ENCODE measurements at regions not wholly inside any gene's neighbourhood (a gene's known extent, or its start where the extent isn't known, plus 50 kb on each side); places are given as distances from the start of the nearest gene placed in this dataset.

- Histone ChIP-seq H3K79me1 (ENCODE audit: low read depth in 1 of 2, low read length in 2 of 2) (peaks cover 9 to 12% of the 10 kb centered on the region in 2 experiments), H3K4me3 (ENCODE audit: insufficient read depth, low read depth, low read length) (peak overlapping the region; percentile 90), H2AK5ac (ENCODE audit: low read depth, low read length) (peak overlapping the region; percentile 58), H3K4me1 (ENCODE audit: control insufficient read depth, insufficient read depth, low read length) (peaks cover 2% of the 10 kb centered on the region; the same call in 1 of the 2 replicates), H3K9me3 (ENCODE audit: control insufficient read depth, insufficient read depth, low read length) (no peaks in the 10 kb centered on the region), H4K20me1 (ENCODE audit: insufficient read depth, low read length) (no peaks in the 10 kb centered on the region), H2BK20ac (ENCODE audit: low read depth, low read length) (peak overlapping the region; percentile 51; the same call in 1 of the 2 replicates), H3K27ac (ENCODE audit: insufficient read depth, low read length) (peak overlapping the region; percentile 70), H2AK9ac (replicated peaks; ENCODE audit: low read depth, low read length, poor library complexity) (peak overlapping the region; percentile 65), H4K8ac (ENCODE audit: low read depth in 2 of 2, low read length in 2 of 2) (peak overlapping the region; percentile 41 to 81), H3K9ac (ENCODE audit: low read depth, low read length) (peak overlapping the region; percentile 86), H3K36me3 (ENCODE audit: control insufficient read depth, insufficient read depth, low read length) (peaks cover 6% of the 10 kb centered on the region), H3K27me3 (ENCODE audit: control insufficient read depth, insufficient read depth, low read length) (no peaks in the 10 kb centered on the region), H3K18ac (ENCODE audit: low read depth, low read length) (peak overlapping the region; percentile 42), H2BK5ac (ENCODE audit: low read depth, low read length, poor library complexity, severe bottlenecking) (peak overlapping the region; percentile 83), H3K4me2 (ENCODE audit: low read depth, low read length) (peak overlapping the region; percentile 90), H4K5ac (ENCODE audit: low read depth, low read length) (peak overlapping the region; percentile 21; the same call in 1 of the 2 replicates), H2BK120ac (ENCODE audit: low read depth, low read length) (peak overlapping the region; percentile 79), H3K14ac (replicated peaks; ENCODE audit: low read depth, low read length) (peak overlapping the region; percentile 68; the same call in 1 of the 2 replicates), H3K23ac (ENCODE audit: low read depth, low read length) (peak overlapping the region; percentile 92), H4K91ac (ENCODE audit: insufficient read depth, low read depth, low read length) (peak overlapping the region; percentile 87), H3K56ac (ENCODE audit: extremely low read depth, insufficient read depth, low read length) (peak overlapping the region; percentile 73), H2AFZ (replicated peaks; ENCODE audit: low read length, poor library complexity) (peak overlapping the region; percentile 83), H2BK15ac (ENCODE audit: low read depth, low read length) (peak overlapping the region; percentile 70; the same call in 1 of the 3 replicates), H3K9me1 (ENCODE audit: insufficient read depth, low read length) (peaks cover 6% of the 10 kb centered on the region; the same call in 1 of the 2 replicates), H3K4ac (ENCODE audit: low read depth, low read length) (peak overlapping the region; percentile 92)
- DNase-seq, result no peak
- TF ChIP-seq MAFK (IDR thresholded peaks at IDR 0.05; ENCODE audit: low read depth, low read length), result no peak
- no peak for TF ChIP-seq ELK1 (IDR thresholded peaks at IDR 0.05; ENCODE audit: borderline replicate concordance, low read depth, low read length)
- TF ChIP-seq SMC3 (IDR thresholded peaks at IDR 0.05; ENCODE audit: low read depth, low read length), result no peak
- no peak for TF ChIP-seq CTCF (conservative IDR thresholded peaks at IDR 0.05; ENCODE audit: low read depth, low read length)
- in situ Hi-C loops (cut with MboI; ENCODE audit: low sequenced_read_pairs) (no loop called here), dilution Hi-C loops (cut with HindIII; ENCODE audit: low sequenced_read_pairs, unreplicated experiment) (no loop called here), intact Hi-C loops (cut with micrococcal nuclease) (no loop called here)
- WGBS, 2 experiments (ENCODE audit: extremely low coverage in 2 of 2, insufficient read length in 1 of 2), result 38% methylated on average over 15 of the region's 28 CpGs; no CpG with 5 or more reads in 1 of the 2 experiments
- ChIA-PET POLR2A (ENCODE audit: unreplicated experiment) (no interaction called here), CTCF (no interaction called here)
- peak; percentile 12 for ATAC-seq (ENCODE audit: low read depth)
- no TSS peak for BruUV-seq (replicated peaks)
Observed at GRCh38 chrX:45850197-45850774, 649.6 kb upstream of the DIPK2B start.

Data from IMR-90 (cell line).